HG03175 (cell line): ENCODE measurements at regions not wholly inside any gene's neighbourhood (a gene's known extent, or its start where the extent isn't known, plus 50 kb on each side); places are given as distances from the start of the nearest gene placed in this dataset.

ENCODE experiments used
- ATAC-seq: cut with Tn5 transposase; IDR thresholded peaks from one replicate; pipeline ENCODE4 v1.9.1; 2021; ENCODE audit warnings: mild to moderate bottlenecking, moderate library complexity; ENCODE audit not compliant: unreplicated experiment

GRCh38 chr7:47724335-47724982 lies 142.5 kb upstream of the TNS3 start:
- ATAC-seq: no peak

DNA sequence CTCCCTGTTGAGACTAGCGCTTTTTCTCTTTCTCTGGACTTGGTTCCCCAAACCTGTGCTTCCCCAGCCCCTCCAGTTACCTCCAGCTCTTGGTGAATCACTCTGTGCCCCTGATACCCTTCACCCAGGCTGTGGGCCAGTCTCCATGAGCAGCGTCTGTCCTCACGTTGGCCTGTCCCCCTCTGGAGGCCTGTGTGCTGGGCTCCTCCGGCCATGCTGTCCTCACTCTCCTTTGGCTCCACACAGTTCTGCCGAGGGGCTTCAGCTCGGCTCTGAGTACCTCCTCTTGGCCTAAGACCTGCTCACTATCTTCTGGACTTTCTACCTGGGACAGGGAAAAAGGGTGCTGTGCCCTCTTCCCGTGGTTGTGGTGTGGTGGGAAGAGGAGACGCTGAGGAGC lies 140.2 kb upstream of the TNS3 start:
- no peak for ATAC-seq

GRCh38 chr7:47721670-47722069 lies 139.8 kb upstream of the TNS3 start:
- ATAC-seq: no peak

DNA sequence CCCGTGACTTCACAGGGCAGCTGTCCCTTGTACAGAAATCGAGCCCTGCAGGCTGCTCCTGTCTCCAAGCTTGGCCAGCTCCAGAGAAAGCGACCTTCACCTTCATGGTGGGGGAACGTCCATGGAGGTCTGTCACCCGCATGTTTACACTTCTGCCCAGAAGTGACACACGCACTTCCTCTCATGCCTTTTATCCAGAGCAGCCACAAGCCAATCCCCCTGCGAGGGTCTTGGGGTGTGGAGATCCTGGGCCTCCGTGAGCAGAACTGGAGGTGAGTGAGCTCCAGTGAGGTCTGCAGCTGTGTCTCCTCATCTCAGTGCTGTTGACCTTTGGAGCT lies 139.0 kb upstream of the TNS3 start:
- no peak for ATAC-seq

- peak; percentile 70 for ATAC-seq
Observed at GRCh38 chr7:47720141-47720906, 138.4 kb upstream of the TNS3 start.

DNA sequence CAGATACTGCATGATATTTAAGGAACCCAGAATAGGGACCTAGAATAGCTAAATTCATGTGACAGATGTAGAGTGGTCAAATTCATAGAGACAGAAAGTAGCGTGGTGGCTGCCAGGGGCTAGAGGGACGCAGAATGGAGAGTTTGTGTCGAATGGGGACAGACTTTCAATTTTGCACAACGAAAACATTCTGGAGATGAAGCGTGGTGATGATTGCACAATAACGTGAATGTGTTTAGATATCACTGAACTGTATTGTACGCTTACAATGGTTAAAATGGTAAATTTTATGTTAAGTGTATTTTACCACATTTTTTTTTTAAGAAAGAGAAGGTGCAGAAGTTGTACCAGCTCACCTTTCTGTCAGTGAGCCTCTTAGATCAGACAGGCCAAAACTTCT lies 137.8 kb upstream of the TNS3 start:
- ATAC-seq: no peak

GRCh38 chr7:47715631-47716068 lies 133.7 kb upstream of the TNS3 start:
- ATAC-seq: peak; percentile 4

DNA sequence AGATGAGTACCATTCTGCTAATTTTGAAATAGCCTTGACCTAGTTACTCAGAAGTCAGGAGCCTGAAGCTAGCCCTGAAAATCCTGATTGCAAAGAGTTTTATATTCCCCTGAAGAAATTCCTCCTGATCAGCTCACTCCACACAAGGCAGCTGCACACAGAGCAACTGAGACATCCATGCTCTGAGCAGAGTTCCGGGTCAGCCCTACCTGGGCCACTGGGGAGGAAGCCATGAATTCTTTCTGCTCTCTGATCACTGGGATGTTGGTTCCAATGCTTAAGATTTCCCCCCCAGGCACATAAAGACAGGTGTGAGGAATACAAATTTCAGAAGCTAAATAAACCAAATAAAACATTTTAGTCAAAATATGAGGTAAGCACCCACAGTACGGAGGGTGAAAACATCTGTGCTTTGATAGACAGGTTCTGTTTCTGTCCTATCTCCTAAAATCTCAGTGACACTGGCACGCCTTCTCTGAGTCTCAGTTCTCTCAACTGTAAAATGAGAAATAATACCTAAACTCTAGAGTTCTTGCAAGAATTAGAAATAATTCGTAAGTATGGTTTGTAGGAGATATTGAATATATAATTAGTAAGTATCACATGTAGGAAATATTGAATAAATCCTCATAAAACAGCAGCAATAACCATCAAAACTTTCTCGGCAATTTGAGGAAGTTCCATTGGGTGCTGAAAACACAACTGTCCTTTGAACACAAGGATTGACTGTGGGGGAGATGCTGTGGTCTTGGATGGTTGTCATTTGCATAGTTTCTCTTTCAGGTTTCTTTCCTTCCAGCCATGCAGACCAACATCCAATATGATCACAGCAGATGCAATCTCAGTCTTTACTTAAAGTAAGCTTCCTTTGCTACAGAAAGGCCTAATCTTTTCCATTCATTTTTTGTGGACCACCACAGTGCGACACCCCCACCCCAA lies 133.0 kb upstream of the TNS3 start:
- ATAC-seq: peak; percentile 97

DNA sequence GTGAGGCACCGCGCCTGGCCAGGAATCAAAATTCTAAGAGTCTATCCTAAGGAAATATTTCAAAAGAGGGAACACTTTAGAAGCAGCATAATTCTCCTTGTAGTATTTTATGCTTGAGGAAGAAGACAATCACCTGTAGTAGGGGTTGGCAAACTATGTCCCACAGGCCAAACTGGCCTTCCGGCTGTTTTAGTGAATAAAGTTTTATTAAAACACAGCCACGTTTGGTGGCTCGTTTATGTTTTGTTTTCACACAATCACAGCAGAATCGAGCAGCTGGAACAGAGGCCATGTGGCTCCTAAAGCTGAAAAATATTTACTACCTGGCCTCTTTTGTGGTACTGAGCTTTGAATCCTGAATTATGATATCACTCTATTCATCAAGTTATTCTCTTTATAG lies 131.7 kb upstream of the TNS3 start:
- ATAC-seq: no peak

DNA sequence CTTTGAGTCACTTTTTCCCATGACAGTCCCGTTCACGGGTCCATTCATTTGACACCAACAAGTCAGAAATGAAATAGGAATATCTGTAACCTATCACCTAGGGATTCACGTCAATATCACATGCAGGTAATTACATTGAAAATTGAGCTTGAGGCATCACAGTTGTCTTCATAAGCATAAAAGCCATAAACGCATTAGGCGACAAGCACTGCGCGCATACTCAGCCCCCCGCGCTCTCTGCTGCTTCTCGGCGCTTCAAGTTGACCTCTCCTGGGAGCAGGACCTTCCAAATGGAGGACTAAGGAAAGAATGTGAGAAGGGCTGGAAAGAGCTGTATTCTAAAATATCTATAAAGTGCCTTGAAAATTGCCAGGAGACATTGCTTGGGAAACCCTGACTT lies 130.5 kb upstream of the TNS3 start:
- ATAC-seq: no peak

GRCh38 chr7:47711776-47712175 lies 129.9 kb upstream of the TNS3 start:
- ATAC-seq: no peak

- no peak for ATAC-seq
Observed at GRCh38 chr7:47710201-47710935, 128.5 kb upstream of the TNS3 start.

GRCh38 chr7:47709451-47709850 lies 127.5 kb upstream of the TNS3 start:
- ATAC-seq: no peak

- no peak for ATAC-seq
Observed at GRCh38 chr7:47709051-47709450, 127.1 kb upstream of the TNS3 start.

GRCh38 chr7:47707583-47707982 lies 125.7 kb upstream of the TNS3 start:
- ATAC-seq: no peak

DNA sequence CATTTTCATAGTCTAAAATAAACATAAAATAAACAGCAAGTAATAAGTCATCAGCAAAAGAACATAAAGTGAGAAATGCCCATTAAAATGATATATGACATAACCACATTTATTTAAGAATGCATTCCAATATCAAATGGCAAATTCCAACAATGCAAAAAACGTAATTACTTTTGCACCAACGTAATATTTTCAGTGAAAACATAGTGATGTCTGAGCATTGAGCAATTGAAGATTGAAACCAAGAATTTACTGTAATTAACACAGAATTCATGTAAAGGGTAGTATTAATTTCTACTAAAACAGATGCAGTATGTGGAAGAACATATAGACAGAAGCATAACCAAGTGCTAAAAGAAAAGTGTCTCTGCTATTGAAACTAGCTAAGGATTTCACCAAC lies 123.0 kb upstream of the TNS3 start:
- no peak for ATAC-seq

GRCh38 chr7:47702080-47702479 lies 120.2 kb upstream of the TNS3 start:
- ATAC-seq: no peak

DNA sequence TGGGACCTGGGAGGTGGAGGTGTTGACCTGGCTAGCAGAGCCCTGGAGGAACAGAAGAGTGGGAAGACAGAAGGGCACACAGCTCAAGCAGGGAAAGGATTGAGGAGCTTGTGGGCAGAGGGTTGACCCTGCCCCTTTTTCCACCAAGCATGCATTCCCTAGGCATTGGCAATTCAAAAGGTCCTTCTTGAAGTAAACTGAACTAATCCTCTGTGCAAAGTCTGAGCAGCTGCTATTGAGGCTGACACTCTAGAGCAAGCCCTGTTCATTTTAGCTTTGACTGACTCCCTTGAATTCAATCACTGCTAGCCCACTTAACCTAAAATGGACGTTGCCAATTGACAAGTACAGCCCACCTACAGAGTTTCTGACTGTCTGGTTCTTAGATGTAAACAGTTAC lies 116.5 kb upstream of the TNS3 start:
- ATAC-seq: no peak

DNA sequence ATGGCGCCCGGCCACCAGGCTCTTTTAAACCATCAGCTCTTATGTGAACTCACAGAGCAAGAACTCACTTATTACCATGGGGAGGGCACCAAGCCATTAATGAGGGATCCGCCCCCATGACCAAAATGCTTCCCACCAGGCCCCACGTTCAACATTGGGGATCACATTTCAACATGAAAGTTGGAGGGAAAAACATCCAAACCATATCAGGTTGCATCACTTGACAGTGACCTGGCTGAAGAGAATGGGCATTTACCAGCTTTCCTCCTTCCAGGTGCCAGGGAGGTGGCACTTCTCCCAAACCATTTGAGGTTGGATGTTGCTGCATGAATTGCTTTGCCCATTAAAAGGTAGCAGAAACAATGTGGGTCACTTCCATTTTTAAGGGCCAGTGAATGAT lies 115.6 kb upstream of the TNS3 start:
- ATAC-seq: no peak

GRCh38 chr7:47696152-47696710 lies 114.3 kb upstream of the TNS3 start:
- ATAC-seq: no peak

GRCh38 chr7:47693216-47693615 lies 111.3 kb upstream of the TNS3 start:
- ATAC-seq: no peak
